Endothelial cell of umbilical vein (primary cell): ENCODE measurements at regions not wholly inside any gene's neighbourhood (a gene's known extent, or its start where the extent isn't known, plus 50 kb on each side); places are given as distances from the start of the nearest gene placed in this dataset.

Source experiments
- EZH2 ChIP-seq: IDR thresholded peaks from 2 replicates; pipeline ENCODE4 v1.6.1; 2012; ENCODE audit warnings: borderline replicate concordance, low read depth, mild to moderate bottlenecking, moderate library complexity, low read length, inconsistent platforms; ENCODE audit not compliant: severe bottlenecking
- FOS ChIP-seq: IDR thresholded peaks from 2 replicates; pipeline ENCODE4 v1.6.1; 2011; ENCODE audit warnings: mild to moderate bottlenecking, low read length, moderate library complexity, borderline replicate concordance; ENCODE audit not compliant: insufficient read depth
- GATA2 ChIP-seq: IDR thresholded peaks from 2 replicates; pipeline ENCODE4 v1.7.0; 2011; ENCODE audit warnings: low read depth, mild to moderate bottlenecking, moderate library complexity, mixed read lengths, low read length; ENCODE audit not compliant: insufficient read length, insufficient read depth
- JUN ChIP-seq: IDR thresholded peaks from 2 replicates; pipeline ENCODE4 v1.6.1; 2011; ENCODE audit warnings: borderline replicate concordance, low read depth; ENCODE audit not compliant: insufficient read length, insufficient read depth
- MYC ChIP-seq: IDR thresholded peaks from one replicate; pipeline ENCODE4 v1.6.1; 2011; ENCODE audit warnings: mild to moderate bottlenecking, low read depth, low read length
- POLR2A ChIP-seq: IDR thresholded peaks from 2 replicates; pipeline ENCODE4 v1.6.1; 2012; ENCODE audit warnings: low read depth, mild to moderate bottlenecking, control low read depth, low read length
- POLR2AphosphoS5 ChIP-seq: IDR thresholded peaks from 2 replicates; pipeline ENCODE4 v1.6.1; 2012; ENCODE audit warnings: low read depth, mild to moderate bottlenecking, control low read depth, low read length, moderate library complexity; ENCODE audit not compliant: insufficient read depth
- TF ChIP-seq, protein P1 (sequence below), 2 donors: IDR thresholded peaks; 1 replicate in 1 of 2; 2 replicates in 1 of 2; pipeline ENCODE4 v1.5.1; 2011; ENCODE audit warnings: low read length in 2 of 2, mild to moderate bottlenecking in 2 of 2, moderate library complexity in 2 of 2, control low read depth in 1 of 2, inconsistent platforms in 1 of 2, low read depth in 1 of 2; ENCODE audit not compliant: insufficient read depth in 1 of 2; ENCODE audit errors: extremely low read depth in 1 of 2
- TF ChIP-seq, protein P2 (sequence below): IDR thresholded peaks from 2 replicates; pipeline ENCODE4 v1.6.1; 2011; ENCODE audit not compliant: insufficient read depth, insufficient read length

DNA sequence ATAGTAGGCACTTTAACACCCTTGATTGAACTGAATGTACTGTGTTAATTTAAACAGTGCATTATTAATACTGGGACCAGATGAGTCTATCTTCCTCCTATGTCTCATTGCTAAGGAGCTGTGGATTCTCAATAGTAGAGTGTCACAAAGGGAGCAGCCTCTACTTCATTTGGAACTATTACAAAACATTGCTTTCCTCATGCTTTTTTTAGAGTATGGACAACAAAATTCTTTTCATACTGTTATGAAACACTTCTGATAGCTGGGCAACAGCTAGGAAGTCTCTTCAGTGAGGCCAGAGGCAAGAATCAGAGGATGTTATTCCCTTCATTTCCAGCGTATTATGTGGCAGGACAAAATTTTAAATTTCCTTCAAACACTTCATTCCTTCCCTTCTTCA, 160.8 kb downstream of the FBXO8 start:
- TF ChIP-seq, protein P1, sequence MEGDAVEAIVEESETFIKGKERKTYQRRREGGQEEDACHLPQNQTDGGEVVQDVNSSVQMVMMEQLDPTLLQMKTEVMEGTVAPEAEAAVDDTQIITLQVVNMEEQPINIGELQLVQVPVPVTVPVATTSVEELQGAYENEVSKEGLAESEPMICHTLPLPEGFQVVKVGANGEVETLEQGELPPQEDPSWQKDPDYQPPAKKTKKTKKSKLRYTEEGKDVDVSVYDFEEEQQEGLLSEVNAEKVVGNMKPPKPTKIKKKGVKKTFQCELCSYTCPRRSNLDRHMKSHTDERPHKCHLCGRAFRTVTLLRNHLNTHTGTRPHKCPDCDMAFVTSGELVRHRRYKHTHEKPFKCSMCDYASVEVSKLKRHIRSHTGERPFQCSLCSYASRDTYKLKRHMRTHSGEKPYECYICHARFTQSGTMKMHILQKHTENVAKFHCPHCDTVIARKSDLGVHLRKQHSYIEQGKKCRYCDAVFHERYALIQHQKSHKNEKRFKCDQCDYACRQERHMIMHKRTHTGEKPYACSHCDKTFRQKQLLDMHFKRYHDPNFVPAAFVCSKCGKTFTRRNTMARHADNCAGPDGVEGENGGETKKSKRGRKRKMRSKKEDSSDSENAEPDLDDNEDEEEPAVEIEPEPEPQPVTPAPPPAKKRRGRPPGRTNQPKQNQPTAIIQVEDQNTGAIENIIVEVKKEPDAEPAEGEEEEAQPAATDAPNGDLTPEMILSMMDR (IDR thresholded peaks at IDR 0.05; ENCODE audit: extremely low read depth in 1 of 2, insufficient read depth in 1 of 2, low read depth in 1 of 2, low read length in 2 of 2) = no peak
- TF ChIP-seq EZH2 = no peak
- no peak for TF ChIP-seq POLR2A
- no peak for TF ChIP-seq FOS
- no peak for TF ChIP-seq JUN
- TF ChIP-seq, protein P2, sequence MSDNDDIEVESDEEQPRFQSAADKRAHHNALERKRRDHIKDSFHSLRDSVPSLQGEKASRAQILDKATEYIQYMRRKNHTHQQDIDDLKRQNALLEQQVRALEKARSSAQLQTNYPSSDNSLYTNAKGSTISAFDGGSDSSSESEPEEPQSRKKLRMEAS = no peak
- no peak for TF ChIP-seq GATA2
- TF ChIP-seq POLR2AphosphoS5 = no peak
- no peak for TF ChIP-seq MYC
